Neuronal stem cell (in vitro differentiated cells): ENCODE measurements at regions not wholly inside any gene's neighbourhood (a gene's known extent, or its start where the extent isn't known, plus 50 kb on each side); places are given as distances from the start of the nearest gene placed in this dataset.

Experiments used
- DNase-seq: peaks from one replicate; pipeline ENCODE4 v3.0.0-alpha.2; 2013; ENCODE audit warnings: low spot score
- H2AFZ ChIP-seq: one replicate; pipeline ENCODE4 v1.6.1; 2013; ENCODE audit warnings: mild to moderate bottlenecking, low read length, inconsistent platforms
- H2AK5ac ChIP-seq: 2 replicates; pipeline ENCODE4 v1.6.1; 2013; ENCODE audit warnings: low read depth, mild to moderate bottlenecking, inconsistent platforms, low read length, moderate library complexity, mixed read lengths
- H2BK120ac ChIP-seq: 2 replicates; pipeline ENCODE4 v1.6.1; 2013; ENCODE audit warnings: low read depth, mild to moderate bottlenecking, inconsistent platforms, low read length, moderate library complexity, mixed read lengths
- H2BK12ac ChIP-seq: one replicate; pipeline ENCODE4 v1.6.1; 2013; ENCODE audit warnings: low read length, inconsistent platforms
- H2BK15ac ChIP-seq: 2 replicates; pipeline ENCODE4 v1.6.1; 2013; ENCODE audit warnings: mild to moderate bottlenecking, low read length, inconsistent platforms, mixed read lengths
- H2BK5ac ChIP-seq: one replicate; pipeline ENCODE4 v1.6.1; 2013; ENCODE audit warnings: inconsistent platforms, mild to moderate bottlenecking, low read length, moderate library complexity
- H3K14ac ChIP-seq: one replicate; pipeline ENCODE4 v1.6.1; 2013; ENCODE audit warnings: low read length, inconsistent platforms
- H3K18ac ChIP-seq: 2 replicates; pipeline ENCODE4 v1.6.1; 2013; ENCODE audit warnings: low read length, inconsistent platforms
- H3K23ac ChIP-seq: 2 replicates; pipeline ENCODE4 v1.6.1; 2013; ENCODE audit warnings: low read depth, mild to moderate bottlenecking, mixed read lengths, low read length, inconsistent platforms; ENCODE audit not compliant: poor library complexity
- H3K27ac ChIP-seq: replicated peaks from 3 replicates; pipeline ENCODE4 v1.5.1; 2013; ENCODE audit warnings: low read length, inconsistent platforms
- H3K27me3 ChIP-seq, 3 experiments: 2 replicates each; pipeline ENCODE4 v1.6.1; 2013; ENCODE audit warnings: low read length in 3 of 3, mild to moderate bottlenecking in 2 of 3, inconsistent platforms in 1 of 3, low read depth in 1 of 3, mixed read lengths in 1 of 3, moderate library complexity in 1 of 3; ENCODE audit not compliant: control insufficient read depth in 3 of 3, insufficient read depth in 3 of 3
- H3K36me3 ChIP-seq, 2 donors: replicated peaks in 1 of 2; 2 replicates each; pipeline ENCODE4 v1.6.1; 2013; ENCODE audit warnings: low read length in 2 of 2; ENCODE audit not compliant: control insufficient read depth in 2 of 2, insufficient read depth in 2 of 2
- H3K4ac ChIP-seq: 2 replicates; pipeline ENCODE4 v1.6.1; 2013; ENCODE audit warnings: inconsistent platforms, mild to moderate bottlenecking, low read length, moderate library complexity
- H3K4me1 ChIP-seq, 2 donors: 1 replicate in 1 of 2; 2 replicates in 1 of 2; pipeline ENCODE4 v1.6.1; 2013; ENCODE audit warnings: low read length in 2 of 2, low read depth in 1 of 2; ENCODE audit not compliant: control insufficient read depth in 2 of 2, insufficient read depth in 1 of 2
- H3K4me2 ChIP-seq: one replicate; pipeline ENCODE4 v1.6.1; 2013; ENCODE audit warnings: mild to moderate bottlenecking, low read length, inconsistent platforms; ENCODE audit not compliant: insufficient read depth, poor library complexity, severe bottlenecking
- H3K4me3 ChIP-seq, 2 donors: 2 replicates each; pipeline ENCODE4 v1.5.1; 2013; ENCODE audit warnings: low read length in 2 of 2, mild to moderate bottlenecking in 2 of 2, inconsistent platforms in 1 of 2, moderate library complexity in 1 of 2
- H3K79me1 ChIP-seq: one replicate; pipeline ENCODE4 v1.6.1; 2013; ENCODE audit warnings: low read depth, mild to moderate bottlenecking, inconsistent platforms, low read length, moderate library complexity
- H3K9ac ChIP-seq: one replicate; pipeline ENCODE4 v1.6.1; 2013; ENCODE audit warnings: mild to moderate bottlenecking, low read depth, low read length, inconsistent platforms; ENCODE audit not compliant: poor library complexity
- H3K9me3 ChIP-seq, 2 donors: replicated peaks in 1 of 2; 2 replicates each; pipeline versions ENCODE3 to v1.6.1; 2013; ENCODE audit warnings: low read length in 2 of 2, mild to moderate bottlenecking in 2 of 2, inconsistent platforms in 1 of 2, low read depth in 1 of 2, mixed read lengths in 1 of 2, moderate library complexity in 1 of 2; ENCODE audit not compliant: control insufficient read depth in 2 of 2, insufficient read depth in 1 of 2
- H4K8ac ChIP-seq: one replicate; pipeline ENCODE4 v1.6.1; 2013; ENCODE audit warnings: low read depth, mild to moderate bottlenecking, inconsistent platforms, low read length, moderate library complexity
- H4K91ac ChIP-seq: one replicate; pipeline ENCODE4 v1.6.1; 2013; ENCODE audit warnings: low read length, low read depth, mild to moderate bottlenecking, inconsistent platforms; ENCODE audit not compliant: poor library complexity
- WGBS, 2 donors: extraction: QIAGEN DNeasy Blood & Tissue Kit; methylation state at CpG; one replicate each; pipeline ENCODE4 v1.1.7; 2013; ENCODE audit warnings: missing lambda C conversion rate in 2 of 2, mixed read lengths in 1 of 2; ENCODE audit not compliant: insufficient read length in 2 of 2, insufficient replicate concordance in 1 of 2; ENCODE audit errors: extremely low coverage in 2 of 2; 5-methylcytosine and 5-hydroxymethylcytosine counted together

- H3K79me1 ChIP-seq = no peaks in the 10 kb centered on the region
- no peaks in the 10 kb centered on the region for H3K36me3 ChIP-seq
- no peak overlapping the region for H2BK5ac ChIP-seq
- peak overlapping the region; percentile 84 for H3K4ac ChIP-seq
- peak overlapping the region; percentile 83 for H3K18ac ChIP-seq
- no CpG with 5 or more reads among the region's 34 CpGs for WGBS, 2 donors
- no peak for DNase-seq
- no peak overlapping the region for H3K4me2 ChIP-seq
- no peaks in the 10 kb centered on the region for H3K9me3 ChIP-seq
- peak overlapping the region; percentile 77 for H3K23ac ChIP-seq
- no peak overlapping the region for H2BK120ac ChIP-seq
- H4K8ac ChIP-seq = no peak overlapping the region
- no peak overlapping the region for H4K91ac ChIP-seq
- H3K27me3 ChIP-seq = peaks cover 0 to 21% (median 0%) of the 10 kb centered on the region in 3 experiments
- no peak overlapping the region for H3K9ac ChIP-seq
- H2AFZ ChIP-seq = no peak overlapping the region
- H2BK15ac ChIP-seq = peak overlapping the region; percentile 30
- peak overlapping the region; percentile 48 for H2BK12ac ChIP-seq
- peaks cover 0 to 7% of the 10 kb centered on the region in 2 donors for H3K4me1 ChIP-seq
- peak overlapping the region; percentile 7 for H2AK5ac ChIP-seq
- H3K27ac ChIP-seq = no peak overlapping the region
- no peak overlapping the region for H3K14ac ChIP-seq
- H3K4me3 ChIP-seq = no peak overlapping the region
These were observed 50.2 kb upstream of the SLC66A3 start for GRCh38 chr2:11104794-11105660.
